Naive thymus-derived CD8-positive, alpha-beta T cell (primary cell): ENCODE measurements at regions not wholly inside any gene's neighbourhood (a gene's known extent, or its start where the extent isn't known, plus 50 kb on each side); places are given as distances from the start of the nearest gene placed in this dataset.

ENCODE experiments used
- ATAC-seq, 2 donors: fragments of 150-1000 bp; cut with Tn5 transposase in 1 of 2; sonication (Bioruptor Pico), chemical (Tn5 transposase) in 1 of 2; 1 replicate in 1 of 2; 2 replicates in 1 of 2; pipeline ENCODE4 v1.10.0; 2021; ENCODE audit warnings: mild to moderate bottlenecking in 2 of 2, moderate library complexity in 2 of 2
- POLR2A ChIA-PET: fragments of 350-600 bp; sonication (Branson Sonifier 250); formaldehyde crosslinking; loops from one replicate; lab custom pipeline; 2021; ENCODE audit warnings: antibody characterized with exemption; lab: Charles Lee
- DNase-seq, 10 donors: peaks; one replicate each; pipeline versions ENCODE4 v3.0.0 to v3.0.0-alpha.2; 2020 to 2022
- H3K27ac Mint-ChIP-seq, 10 donors: one replicate each; pipeline ENCODE4 v1.8.0; 2020 to 2022; ENCODE audit warnings: mild to moderate bottlenecking in 10 of 10, mixed read lengths in 10 of 10, moderate library complexity in 4 of 10, inconsistent platforms in 1 of 10
- H3K27me3 Mint-ChIP-seq, 5 donors: one replicate each; pipeline ENCODE4 v1.8.0; 2021 to 2022; ENCODE audit warnings: mixed read lengths in 5 of 5
- H3K36me3 Mint-ChIP-seq, 3 donors: one replicate each; pipeline ENCODE4 v1.8.0; 2020 to 2022; ENCODE audit warnings: mixed read lengths in 3 of 3, mild to moderate bottlenecking in 2 of 3, inconsistent platforms in 1 of 3
- H3K4me1 Mint-ChIP-seq, 4 donors: one replicate each; pipeline ENCODE4 v1.8.0; 2021 to 2022; ENCODE audit warnings: mixed read lengths in 4 of 4
- H3K4me3 Mint-ChIP-seq, 10 donors: one replicate each; pipeline ENCODE4 v1.8.0; 2020 to 2022; ENCODE audit warnings: mild to moderate bottlenecking in 10 of 10, mixed read lengths in 10 of 10, moderate library complexity in 6 of 10, inconsistent platforms in 1 of 10
- H3K9me3 Mint-ChIP-seq, 9 donors: one replicate each; pipeline ENCODE4 v1.8.0; 2020 to 2022; ENCODE audit warnings: mixed read lengths in 9 of 9, mild to moderate bottlenecking in 3 of 9, inconsistent platforms in 1 of 9, moderate library complexity in 1 of 9

DNA sequence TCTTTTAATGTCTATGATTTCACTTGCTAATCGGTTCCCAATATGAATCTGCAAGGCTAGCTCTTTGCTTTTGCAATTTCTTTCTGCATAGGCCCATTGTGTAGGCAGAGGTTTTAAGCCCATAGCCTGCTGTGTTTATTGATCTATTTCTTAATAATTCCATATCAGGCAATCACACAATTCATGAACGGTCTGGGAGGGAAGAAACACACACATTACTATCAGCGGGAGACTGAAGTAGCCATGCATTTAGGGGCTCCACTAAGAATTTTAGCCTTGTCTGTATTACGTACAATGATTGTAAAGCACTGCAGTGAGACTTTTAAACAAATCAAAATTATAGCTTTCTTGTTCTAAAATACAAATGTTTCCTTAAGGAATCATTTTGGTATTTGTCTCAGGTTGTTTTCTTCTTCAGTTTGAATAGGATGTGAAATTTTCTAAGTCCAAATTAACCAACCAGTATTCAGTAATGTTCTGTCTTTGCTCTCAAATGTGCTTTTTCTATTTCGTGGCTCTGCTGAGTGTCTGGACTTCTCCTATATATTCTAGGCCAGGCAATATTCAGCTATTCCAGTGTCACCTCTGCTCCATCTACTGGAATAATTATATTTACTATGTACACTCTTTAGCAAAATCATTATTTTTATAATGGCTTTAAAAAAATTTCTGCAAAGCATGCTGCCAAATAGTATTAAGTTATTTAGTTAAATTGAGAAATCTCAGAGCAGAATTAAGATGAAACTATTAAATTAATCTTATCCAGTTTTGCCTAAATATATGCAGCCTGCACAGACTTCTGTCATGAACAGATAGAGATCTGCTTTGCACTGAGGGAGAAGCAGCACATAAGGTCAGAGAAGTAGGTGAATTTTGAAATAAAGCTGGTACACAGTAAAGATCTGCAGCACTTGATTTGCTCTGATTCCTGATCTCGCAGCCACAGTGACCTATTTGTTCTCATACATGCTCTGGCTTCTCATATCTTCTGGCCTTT is 103.0 kb upstream of the NAALADL2 start:
- no peaks in the 10 kb centered on the region for H3K27me3 Mint-ChIP-seq
- peaks cover 0 to 13% (median 9%) of the 10 kb centered on the region in 9 donors for H3K9me3 Mint-ChIP-seq
- no peak overlapping the region for H3K27ac Mint-ChIP-seq
- DNase-seq: no peak
- H3K4me3 Mint-ChIP-seq: no peak overlapping the region
- POLR2A ChIA-PET: no interaction called here
- H3K36me3 Mint-ChIP-seq: peaks cover 0 to 4% (median 0%) of the 10 kb centered on the region in 3 donors
- no peak for ATAC-seq
- H3K4me1 Mint-ChIP-seq: no peaks in the 10 kb centered on the region

DNA sequence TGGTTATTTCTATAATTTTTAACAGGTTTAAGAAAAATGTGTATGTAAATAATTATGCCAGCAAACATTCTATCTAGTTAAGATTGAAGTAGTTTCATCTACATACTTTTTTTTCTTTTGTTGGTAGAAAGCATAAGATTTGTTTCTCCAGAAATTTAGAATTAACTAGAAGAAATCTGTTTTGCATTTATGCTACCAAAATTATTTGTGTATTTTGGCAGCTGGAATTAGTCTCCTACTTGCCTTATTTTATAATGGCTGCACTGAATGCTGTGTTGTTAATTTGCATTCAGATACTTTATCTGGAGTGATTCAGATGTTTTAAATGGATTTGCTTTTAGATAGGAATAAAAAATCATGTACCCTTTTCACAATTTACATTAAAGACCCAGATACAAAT is 100.2 kb upstream of the NAALADL2 start:
- Mint-ChIP-seq H3K27me3 (no peaks in the 10 kb centered on the region), H3K36me3 (peaks cover 0 to under 1% (median 0%) of the 10 kb centered on the region in 3 donors), H3K4me1 (no peaks in the 10 kb centered on the region), H3K4me3 (no peak overlapping the region), H3K9me3 (peaks cover 0 to 12% (median 0%) of the 10 kb centered on the region in 9 donors), H3K27ac (no peak overlapping the region)
- ATAC-seq (no peak), DNase-seq (no peak)
- POLR2A ChIA-PET: no interaction called here

DNA sequence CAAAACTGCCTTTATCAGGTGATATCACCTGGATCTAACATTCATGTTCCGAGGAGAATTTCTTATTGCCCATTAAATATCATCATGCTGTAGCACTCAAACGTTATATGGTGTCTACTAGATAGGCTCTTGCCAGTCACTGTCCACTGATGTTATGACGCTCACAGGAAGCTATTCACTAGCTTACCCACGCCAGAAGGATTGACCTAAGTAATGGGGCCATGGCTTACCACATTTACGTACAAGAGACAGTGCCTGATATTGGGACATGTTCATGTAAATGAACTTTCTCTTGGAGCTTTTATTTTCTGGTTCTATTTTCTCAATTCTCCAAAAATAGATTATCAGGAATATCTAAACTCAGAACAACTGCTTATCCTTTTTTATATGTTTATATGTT is 91.7 kb upstream of the NAALADL2 start:
- DNase-seq: no peak
- POLR2A ChIA-PET: no interaction called here

DNA sequence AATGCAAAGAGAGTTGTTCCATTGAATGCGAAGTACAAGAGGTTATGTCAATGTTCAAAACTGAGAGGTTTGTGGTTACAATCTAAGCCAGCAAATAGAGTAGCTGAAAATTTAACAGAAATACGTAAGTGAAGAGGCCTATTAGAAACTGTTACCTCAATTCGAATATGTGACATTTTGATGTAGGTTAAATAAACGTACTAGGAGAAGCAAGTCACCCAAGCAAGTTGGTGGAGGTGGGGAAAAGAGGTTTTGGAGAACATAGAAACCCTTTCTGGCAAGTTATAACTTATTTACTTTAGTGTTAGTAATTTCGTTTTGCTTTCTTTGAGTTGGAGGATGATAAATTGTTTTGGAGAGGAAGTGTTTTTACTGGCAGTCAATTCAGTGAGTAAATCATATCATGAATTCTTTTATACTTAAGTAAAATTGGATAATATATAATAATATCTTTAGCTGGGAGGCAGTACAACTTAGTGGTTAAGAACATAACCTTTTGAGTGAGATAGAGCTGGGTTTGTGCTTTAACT is 91.2 kb upstream of the NAALADL2 start:
- H3K9me3 Mint-ChIP-seq: peaks cover 0 to 12% (median 0%) of the 10 kb centered on the region in 9 donors
- DNase-seq (no peak), ATAC-seq (no peak)
- H3K27ac Mint-ChIP-seq: no peak overlapping the region
- no peaks in the 10 kb centered on the region for H3K36me3 Mint-ChIP-seq
- no peak overlapping the region for H3K4me3 Mint-ChIP-seq
- no peaks in the 10 kb centered on the region for H3K4me1 Mint-ChIP-seq
- POLR2A ChIA-PET: no interaction called here
- H3K27me3 Mint-ChIP-seq: no peaks in the 10 kb centered on the region

More for the DNA sequence above, 91.7 kb upstream of the NAALADL2 start:
- Mint-ChIP-seq H3K27ac (no peak overlapping the region), H3K9me3 (peaks cover 0 to 12% (median 0%) of the 10 kb centered on the region in 9 donors), H3K36me3 (no peaks in the 10 kb centered on the region), H3K27me3 (no peaks in the 10 kb centered on the region), H3K4me3 (no peak overlapping the region), H3K4me1 (no peaks in the 10 kb centered on the region)
- no peak for ATAC-seq

DNA sequence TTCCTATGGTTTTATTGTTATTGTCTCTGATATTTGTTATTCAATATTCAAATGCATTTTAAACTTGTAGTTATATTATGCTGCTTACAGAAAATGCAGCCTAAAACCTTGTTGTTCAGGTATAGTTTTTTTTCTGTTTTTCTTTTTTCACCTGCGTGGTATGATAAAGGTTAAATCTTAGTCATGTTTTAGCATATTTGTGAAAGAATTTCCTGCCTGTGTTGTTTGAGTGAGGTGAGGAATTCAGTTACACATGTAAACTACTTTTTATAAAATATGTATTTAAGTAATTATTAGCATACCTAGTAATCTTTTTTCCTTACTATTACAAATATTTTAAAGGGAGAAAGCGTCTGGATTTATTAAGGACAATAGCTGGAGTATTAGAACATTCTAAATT is 90.0 kb upstream of the NAALADL2 start:
- H3K4me1 Mint-ChIP-seq: no peaks in the 10 kb centered on the region
- H3K4me3 Mint-ChIP-seq: no peak overlapping the region
- ATAC-seq (no peak), DNase-seq (no peak)
- H3K9me3 Mint-ChIP-seq: peaks cover 0 to 15% (median 0%) of the 10 kb centered on the region in 9 donors
- POLR2A ChIA-PET: no interaction called here
- H3K27me3 Mint-ChIP-seq: no peaks in the 10 kb centered on the region
- no peak overlapping the region for H3K27ac Mint-ChIP-seq
- no peaks in the 10 kb centered on the region for H3K36me3 Mint-ChIP-seq

DNA sequence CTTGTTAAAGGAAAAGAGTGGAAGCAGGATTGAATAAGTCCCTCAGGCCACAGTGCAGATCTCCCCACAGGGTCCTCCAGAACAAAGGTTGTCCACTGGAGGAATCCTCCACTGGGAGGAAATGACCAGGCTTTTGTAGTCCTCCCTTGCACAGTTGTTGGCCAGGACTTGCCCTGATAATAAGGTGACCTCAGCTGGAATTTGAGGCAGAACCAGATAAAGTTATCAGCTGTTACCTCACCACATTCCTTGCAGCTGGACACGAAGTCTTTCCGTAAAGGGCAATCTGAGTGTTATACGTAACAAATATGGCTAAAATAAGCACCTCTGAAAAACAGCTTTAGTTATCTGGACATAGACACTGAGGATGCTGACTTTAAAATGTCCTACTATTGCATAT is 83.5 kb upstream of the NAALADL2 start:
- POLR2A ChIA-PET: no interaction called here
- no peaks in the 10 kb centered on the region for H3K27me3 Mint-ChIP-seq
- H3K36me3 Mint-ChIP-seq: no peaks in the 10 kb centered on the region
- peaks cover 0 to 12% (median 6%) of the 10 kb centered on the region in 9 donors for H3K9me3 Mint-ChIP-seq
- H3K4me1 Mint-ChIP-seq: no peaks in the 10 kb centered on the region
- ATAC-seq (no peak), DNase-seq (no peak)
- no peak overlapping the region for H3K27ac Mint-ChIP-seq
- no peak overlapping the region for H3K4me3 Mint-ChIP-seq

DNA sequence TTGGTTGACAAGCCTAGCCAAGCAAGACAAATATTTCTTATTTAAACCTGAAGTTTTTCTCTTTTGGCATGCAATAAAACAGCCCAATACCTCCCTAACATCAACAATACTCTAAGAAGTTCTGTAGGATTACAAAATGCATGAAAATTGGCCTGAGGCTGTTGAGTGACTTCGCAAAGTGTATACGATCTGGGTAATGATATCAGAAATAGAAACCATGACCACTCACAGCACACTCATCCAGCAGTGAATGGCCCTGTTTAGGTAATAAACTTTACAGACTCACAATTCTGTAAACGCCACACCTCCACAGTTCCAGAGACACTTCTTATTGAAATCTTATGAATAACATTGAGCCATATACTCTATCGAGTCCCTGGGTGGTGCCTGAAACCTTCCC is 83.0 kb upstream of the NAALADL2 start:
- H3K9me3 Mint-ChIP-seq: peaks cover 0 to 15% (median 6%) of the 10 kb centered on the region in 9 donors
- H3K4me1 Mint-ChIP-seq: no peaks in the 10 kb centered on the region
- H3K4me3 Mint-ChIP-seq: no peak overlapping the region
- POLR2A ChIA-PET: no interaction called here
- H3K27ac Mint-ChIP-seq: no peak overlapping the region
- no peak for DNase-seq
- no peaks in the 10 kb centered on the region for H3K27me3 Mint-ChIP-seq
- H3K36me3 Mint-ChIP-seq: no peaks in the 10 kb centered on the region
- no peak for ATAC-seq

DNA sequence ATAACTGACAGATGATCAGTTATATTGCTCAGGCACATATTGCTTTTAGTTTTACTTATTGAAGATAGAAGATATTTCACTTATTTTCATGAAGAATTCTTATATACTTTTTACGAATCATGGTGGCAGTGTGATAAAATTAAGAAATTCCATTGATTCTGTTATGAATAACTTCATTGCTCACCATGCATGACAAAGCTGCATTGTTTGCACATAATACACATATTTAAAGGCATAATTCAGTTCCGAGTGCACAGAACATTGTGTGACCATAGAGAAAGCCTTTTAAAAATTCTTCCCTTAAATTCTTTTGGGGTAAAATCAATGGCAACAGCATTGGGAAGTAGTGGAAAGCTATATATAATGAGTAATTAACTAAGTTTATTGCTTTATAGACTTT is 82.5 kb upstream of the NAALADL2 start:
- DNase-seq: no peak
- H3K27me3 Mint-ChIP-seq: no peaks in the 10 kb centered on the region
- no peaks in the 10 kb centered on the region for H3K36me3 Mint-ChIP-seq
- no peak for ATAC-seq
- no peaks in the 10 kb centered on the region for H3K4me1 Mint-ChIP-seq
- H3K9me3 Mint-ChIP-seq: peaks cover 0 to 20% (median 6%) of the 10 kb centered on the region in 9 donors
- H3K27ac Mint-ChIP-seq: no peak overlapping the region
- POLR2A ChIA-PET: no interaction called here
- no peak overlapping the region for H3K4me3 Mint-ChIP-seq

DNA sequence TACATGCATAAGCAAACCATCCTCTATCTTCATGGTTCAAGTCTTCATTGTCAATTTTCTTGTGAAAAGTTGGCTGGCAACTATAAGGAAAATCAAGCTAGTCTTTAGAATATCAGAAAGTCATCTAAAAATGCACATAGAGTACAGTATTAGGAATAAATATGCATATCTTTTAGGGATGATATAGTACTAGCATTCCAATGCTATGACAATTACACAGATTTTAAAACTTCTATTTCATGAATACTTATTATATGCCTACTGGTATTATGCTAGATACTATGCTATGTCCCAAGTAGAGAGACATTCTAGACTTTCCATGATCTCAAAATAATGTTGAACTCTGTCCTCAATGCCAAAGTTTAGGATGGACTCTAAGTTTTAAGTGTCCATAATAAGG is 81.3 kb upstream of the NAALADL2 start:
- no peak overlapping the region for H3K4me3 Mint-ChIP-seq
- no peak overlapping the region for H3K27ac Mint-ChIP-seq
- no peak for DNase-seq
- no peaks in the 10 kb centered on the region for H3K27me3 Mint-ChIP-seq
- POLR2A ChIA-PET: no interaction called here
- ATAC-seq: no peak
- no peaks in the 10 kb centered on the region for H3K36me3 Mint-ChIP-seq
- H3K9me3 Mint-ChIP-seq: peaks cover 0 to 23% (median 6%) of the 10 kb centered on the region in 9 donors
- H3K4me1 Mint-ChIP-seq: no peaks in the 10 kb centered on the region

DNA sequence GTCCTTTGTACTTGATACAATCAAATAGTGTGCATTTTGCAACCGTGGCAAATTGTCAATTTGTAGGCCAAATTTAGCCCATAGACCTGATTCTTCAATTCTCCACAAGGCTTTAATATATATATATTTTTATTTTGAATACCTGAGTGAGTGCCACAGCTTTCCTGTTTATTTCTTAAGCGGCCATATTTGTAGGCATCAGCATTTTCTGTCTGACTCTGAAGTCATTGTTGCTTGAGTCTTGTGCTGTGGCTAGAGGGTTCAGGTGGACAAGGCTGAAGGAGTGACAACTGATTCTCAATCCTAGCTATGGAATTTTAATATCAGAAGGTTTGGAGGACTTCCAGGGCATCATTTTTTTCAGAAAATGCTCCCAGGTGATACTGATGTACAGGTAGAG is 75.6 kb upstream of the NAALADL2 start:
- no peak for ATAC-seq
- DNase-seq: no peak
- Mint-ChIP-seq H3K4me3 (no peak overlapping the region), H3K4me1 (no peaks in the 10 kb centered on the region), H3K36me3 (no peaks in the 10 kb centered on the region), H3K27me3 (no peaks in the 10 kb centered on the region), H3K27ac (no peak overlapping the region), H3K9me3 (peaks cover 0 to 23% (median 6%) of the 10 kb centered on the region in 9 donors)
- POLR2A ChIA-PET: no interaction called here

DNA sequence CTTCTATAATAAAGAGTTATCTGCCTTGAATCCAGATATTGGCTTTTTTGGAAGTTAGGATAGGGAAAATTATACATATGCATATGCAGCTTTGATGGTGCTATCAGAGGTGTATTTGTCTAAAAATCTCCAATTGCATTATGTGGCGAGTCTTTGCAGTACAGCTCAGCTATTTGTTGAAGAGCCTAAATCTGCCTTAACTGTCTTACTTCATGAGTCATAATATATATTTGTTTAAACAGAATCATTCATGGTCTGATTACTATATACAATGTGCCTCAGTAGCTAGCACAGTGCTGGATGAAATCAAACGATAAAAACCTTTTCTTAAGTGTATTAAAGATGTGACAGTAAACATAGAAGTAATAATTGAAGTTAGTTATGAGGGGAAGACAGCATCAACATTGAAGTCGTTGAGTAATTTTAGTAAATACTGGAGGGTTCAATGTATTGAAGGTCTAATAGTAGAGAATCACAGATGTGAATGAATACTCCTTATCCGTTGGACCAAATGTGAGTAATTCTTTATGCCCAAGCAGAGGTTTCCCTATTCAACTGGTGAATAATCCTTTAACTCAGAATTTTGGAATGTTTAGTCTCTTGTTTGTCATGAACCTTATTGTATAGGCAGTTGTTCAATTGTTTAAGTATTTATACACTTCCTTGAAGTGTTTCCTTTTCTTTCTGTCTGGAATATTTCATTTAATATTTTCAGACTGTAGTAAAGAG is 74.8 kb upstream of the NAALADL2 start:
- no peaks in the 10 kb centered on the region for H3K36me3 Mint-ChIP-seq
- no peaks in the 10 kb centered on the region for H3K27me3 Mint-ChIP-seq
- POLR2A ChIA-PET: no interaction called here
- H3K4me1 Mint-ChIP-seq: no peaks in the 10 kb centered on the region
- no peak overlapping the region for H3K4me3 Mint-ChIP-seq
- H3K9me3 Mint-ChIP-seq: peaks cover 0 to 22% (median 6%) of the 10 kb centered on the region in 9 donors
- ATAC-seq (no peak), DNase-seq (no peak)
- H3K27ac Mint-ChIP-seq: no peak overlapping the region

DNA sequence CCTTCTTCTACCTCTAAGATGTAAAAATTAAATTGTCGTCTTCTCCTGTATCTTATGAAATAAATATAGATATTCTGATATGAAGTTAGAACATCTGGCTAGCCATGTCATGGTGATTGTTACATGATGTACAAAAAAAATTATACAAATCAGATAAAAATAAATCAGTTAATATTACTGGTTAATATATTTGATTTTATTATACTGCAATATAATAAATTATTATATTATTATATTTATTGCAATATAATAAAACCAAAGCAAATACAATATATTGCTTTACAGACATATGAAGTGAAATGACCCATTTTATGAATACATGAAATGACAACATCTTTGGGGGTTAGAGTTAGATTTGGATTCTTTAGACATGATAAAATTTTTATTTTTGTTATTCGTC is 72.3 kb upstream of the NAALADL2 start:
- Mint-ChIP-seq H3K27me3 (no peaks in the 10 kb centered on the region), H3K4me1 (no peaks in the 10 kb centered on the region), H3K27ac (no peak overlapping the region), H3K9me3 (peaks cover 0 to 5% (median 0%) of the 10 kb centered on the region in 9 donors), H3K4me3 (no peak overlapping the region), H3K36me3 (no peaks in the 10 kb centered on the region)
- POLR2A ChIA-PET: no interaction called here
- DNase-seq (no peak), ATAC-seq (no peak)

DNA sequence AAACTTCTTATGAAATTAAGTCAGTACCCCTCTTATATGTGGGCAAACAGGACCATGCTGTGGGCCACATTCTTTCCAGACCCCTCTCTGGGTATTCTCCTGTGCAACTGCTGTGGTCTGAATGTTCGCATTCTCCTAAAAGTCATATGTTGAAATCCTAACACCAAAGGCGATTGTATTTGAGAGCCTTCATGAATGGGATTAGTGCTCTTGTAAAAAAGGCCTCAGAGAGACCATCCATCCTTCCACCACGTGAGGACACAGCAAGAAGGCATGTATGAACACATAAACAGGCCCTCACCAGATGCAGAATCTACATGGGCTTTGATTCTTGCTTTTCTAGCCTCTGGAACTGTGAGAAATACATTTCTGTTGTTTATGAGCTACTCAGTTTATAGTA is 68.0 kb upstream of the NAALADL2 start:
- no peaks in the 10 kb centered on the region for H3K27me3 Mint-ChIP-seq
- no peaks in the 10 kb centered on the region for H3K4me1 Mint-ChIP-seq
- H3K27ac Mint-ChIP-seq: no peak overlapping the region
- no peak for DNase-seq
- H3K36me3 Mint-ChIP-seq: no peaks in the 10 kb centered on the region
- no peak overlapping the region for H3K4me3 Mint-ChIP-seq
- ATAC-seq: no peak
- POLR2A ChIA-PET: no interaction called here
- peaks cover 0 to 9% (median 0%) of the 10 kb centered on the region in 9 donors for H3K9me3 Mint-ChIP-seq
